Astrocyte (in vitro differentiated cells and primary cell): ENCODE measurements at regions not wholly inside any gene's neighbourhood (a gene's known extent, or its start where the extent isn't known, plus 50 kb on each side); places are given as distances from the start of the nearest gene placed in this dataset.
A peak's percentile ranks its signal among the peaks of the same experiment; 100 is the strongest.
"Not testable (repeated sequence)": the region's sequence is repeated elsewhere in the genome, so short reads cannot be mapped to it uniquely, and the experiment has no call there.

ENCODE experiments used
- DNase-seq: peaks from one replicate; pipeline ENCODE4 v3.0.0-alpha.2; 2010; ENCODE audit warnings: low read depth
- FAIRE-seq: peaks from 2 replicates; lab custom pipeline; 2011; peaks lifted over from hg19 to GRCh38; lab: Jason Lieb, UNC
- H2AFZ ChIP-seq: 2 replicates; pipeline ENCODE4 v1.6.0; 2012; ENCODE audit warnings: low read depth, low read length, inconsistent platforms
- H3K27ac ChIP-seq: 2 replicates; pipeline ENCODE4 v1.5.1; 2011; ENCODE audit warnings: low read depth, low read length, inconsistent platforms
- H3K27me3 ChIP-seq: 2 replicates; pipeline ENCODE4 v1.6.0; 2011; ENCODE audit warnings: low read length, inconsistent platforms; ENCODE audit not compliant: insufficient read depth
- H3K36me3 ChIP-seq: 2 replicates; pipeline ENCODE4 v1.5.1; 2011; ENCODE audit warnings: low read length, inconsistent platforms; ENCODE audit not compliant: insufficient read depth
- H3K4me1 ChIP-seq: 2 replicates; pipeline ENCODE4 v1.5.1; 2011; ENCODE audit warnings: low read length, inconsistent platforms; ENCODE audit not compliant: insufficient read depth
- H3K4me2 ChIP-seq: 2 replicates; pipeline ENCODE4 v1.6.0; 2012; ENCODE audit warnings: low read length, inconsistent platforms
- H3K4me3 ChIP-seq: 2 replicates; pipeline ENCODE4 v1.5.1; 2011; ENCODE audit warnings: low read depth, mild to moderate bottlenecking, low read length, inconsistent platforms; ENCODE audit not compliant: insufficient read depth
- H3K79me2 ChIP-seq: 2 replicates; pipeline ENCODE4 v1.6.0; 2012; ENCODE audit warnings: mild to moderate bottlenecking, low read length, inconsistent platforms; ENCODE audit not compliant: insufficient read depth
- H3K9ac ChIP-seq: 2 replicates; pipeline ENCODE4 v1.6.0; 2012; ENCODE audit warnings: mild to moderate bottlenecking, low read length, inconsistent platforms
- H3K9me3 ChIP-seq: 2 replicates; pipeline ENCODE4 v1.5.1; 2012; ENCODE audit warnings: low read depth, mild to moderate bottlenecking, low read length, inconsistent platforms; ENCODE audit not compliant: insufficient read depth
- H4K20me1 ChIP-seq: 2 replicates; pipeline ENCODE4 v1.6.0; 2012; ENCODE audit warnings: low read length, inconsistent platforms; ENCODE audit not compliant: insufficient read depth
- H3K27ac Mint-ChIP-seq: one replicate; pipeline ENCODE4 v1.8.0; 2021; ENCODE audit warnings: mild to moderate bottlenecking, mixed read lengths; ENCODE audit not compliant: unreplicated experiment
- H3K27me3 Mint-ChIP-seq: one replicate; pipeline ENCODE4 v1.8.0; 2021; ENCODE audit warnings: low read depth, mixed read lengths; ENCODE audit not compliant: unreplicated experiment
- H3K36me3 Mint-ChIP-seq: one replicate; pipeline ENCODE4 v1.8.0; 2021; ENCODE audit warnings: low read depth, mixed read lengths; ENCODE audit not compliant: unreplicated experiment
- H3K4me1 Mint-ChIP-seq: one replicate; pipeline ENCODE4 v1.8.0; 2021; ENCODE audit warnings: low read depth, mixed read lengths; ENCODE audit not compliant: unreplicated experiment
- H3K4me3 Mint-ChIP-seq: one replicate; pipeline ENCODE4 v1.8.0; 2021; ENCODE audit warnings: mild to moderate bottlenecking, moderate library complexity, mixed read lengths; ENCODE audit not compliant: unreplicated experiment
- H3K9me3 Mint-ChIP-seq: one replicate; pipeline ENCODE4 v1.8.0; 2021; ENCODE audit warnings: mild to moderate bottlenecking, mixed read lengths; ENCODE audit not compliant: unreplicated experiment
- CTCF ChIP-seq: IDR thresholded peaks from 2 replicates; pipeline ENCODE4 v1.5.1; 2011; ENCODE audit warnings: low read depth, mild to moderate bottlenecking, inconsistent platforms, low read length, moderate library complexity; ENCODE audit not compliant: insufficient read depth
- EZH2 ChIP-seq: IDR thresholded peaks from 2 replicates; pipeline ENCODE4 v1.6.1; 2012; ENCODE audit warnings: mild to moderate bottlenecking, low read length, inconsistent platforms; ENCODE audit not compliant: insufficient read depth

GRCh38 chr7:112977244-112977955 is 109.2 kb downstream of the GPR85 start:
- H3K27me3 Mint-ChIP-seq, H3K9me3 ChIP-seq, H3K9me3 Mint-ChIP-seq, H3K4me3 Mint-ChIP-seq, H3K27ac Mint-ChIP-seq, H3K4me2 ChIP-seq, H3K27me3 ChIP-seq, H2AFZ ChIP-seq, H3K4me1 ChIP-seq, H3K27ac ChIP-seq, H3K9ac ChIP-seq, H3K4me3 ChIP-seq, H3K36me3 ChIP-seq, H3K4me1 Mint-ChIP-seq, DNase-seq, H3K36me3 Mint-ChIP-seq, H3K79me2 ChIP-seq, H4K20me1 ChIP-seq: not testable (repeated sequence)
- FAIRE-seq: peak; percentile 52

- no peaks in the 10 kb centered on the region for H3K4me1 Mint-ChIP-seq
- H3K36me3 ChIP-seq: no peaks in the 10 kb centered on the region
- H3K9ac ChIP-seq: no peak overlapping the region
- H3K27me3 Mint-ChIP-seq: no peaks in the 10 kb centered on the region
- H3K4me3 ChIP-seq: no peak overlapping the region
- TF ChIP-seq CTCF (no peak), EZH2 (no peak)
- no peak overlapping the region for H3K27ac Mint-ChIP-seq
- no peak for DNase-seq
- no peaks in the 10 kb centered on the region for H3K36me3 Mint-ChIP-seq
- no peaks in the 10 kb centered on the region for H3K9me3 ChIP-seq
- no peak overlapping the region for H3K4me2 ChIP-seq
- no peak overlapping the region for H3K27ac ChIP-seq
- no peak overlapping the region for H3K4me3 Mint-ChIP-seq
- H3K4me1 ChIP-seq: no peaks in the 10 kb centered on the region
- no peak for FAIRE-seq
- H2AFZ ChIP-seq: no peak overlapping the region
- no peaks in the 10 kb centered on the region for H3K79me2 ChIP-seq
- H3K27me3 ChIP-seq: no peaks in the 10 kb centered on the region
- no peaks in the 10 kb centered on the region for H3K9me3 Mint-ChIP-seq
- H4K20me1 ChIP-seq: no peaks in the 10 kb centered on the region
Measured at GRCh38 chr7:112970771-112971170, 115.9 kb downstream of the GPR85 start.

- H3K27me3 ChIP-seq: no peaks in the 10 kb centered on the region
- no peak overlapping the region for H2AFZ ChIP-seq
- DNase-seq (no peak), FAIRE-seq (no peak)
- no peak overlapping the region for H3K4me2 ChIP-seq
- H3K9me3 Mint-ChIP-seq: no peaks in the 10 kb centered on the region
- no peak overlapping the region for H3K9ac ChIP-seq
- no peaks in the 10 kb centered on the region for H3K79me2 ChIP-seq
- no peaks in the 10 kb centered on the region for H3K27me3 Mint-ChIP-seq
- no peaks in the 10 kb centered on the region for H3K36me3 Mint-ChIP-seq
- H3K36me3 ChIP-seq: no peaks in the 10 kb centered on the region
- TF ChIP-seq CTCF: no peak
- no peak for TF ChIP-seq EZH2
- no peak overlapping the region for H3K27ac Mint-ChIP-seq
- no peaks in the 10 kb centered on the region for H4K20me1 ChIP-seq
- no peaks in the 10 kb centered on the region for H3K4me1 ChIP-seq
- H3K4me1 Mint-ChIP-seq: no peaks in the 10 kb centered on the region
- no peak overlapping the region for H3K27ac ChIP-seq
- H3K9me3 ChIP-seq: no peaks in the 10 kb centered on the region
- H3K4me3 ChIP-seq: no peak overlapping the region
- H3K4me3 Mint-ChIP-seq: no peak overlapping the region
Measured at GRCh38 chr7:112969946-112970345, 116.7 kb downstream of the GPR85 start.
